Keratinocyte (primary cell): ENCODE measurements at regions not wholly inside any gene's neighbourhood (a gene's known extent, or its start where the extent isn't known, plus 50 kb on each side); places are given as distances from the start of the nearest gene placed in this dataset.

Experiments used
- CTCF ChIP-seq, 3 experiments: IDR thresholded peaks in 1 of 3; conservative IDR thresholded peaks in 1 of 3; optimal IDR thresholded peaks in 1 of 3; 2 replicates in 2 of 3; 3 replicates in 1 of 3; pipeline versions ENCODE3 to v1.5.1; 2011; ENCODE audit warnings: low read length in 3 of 3, mild to moderate bottlenecking in 3 of 3, moderate library complexity in 2 of 3, control low read depth in 1 of 3, inconsistent platforms in 1 of 3; ENCODE audit not compliant: insufficient read depth in 2 of 3; ENCODE audit errors: extremely low read depth in 1 of 3
- EZH2 ChIP-seq: IDR thresholded peaks from one replicate; pipeline ENCODE4 v1.6.1; 2012; ENCODE audit warnings: inconsistent platforms, mild to moderate bottlenecking, low read length, moderate library complexity

GRCh38 chr2:144595279-144595678, 75.4 kb upstream of the ZEB2 start:
- TF ChIP-seq CTCF (optimal IDR thresholded peaks at IDR 0.05 in 1 of 3, IDR thresholded peaks at IDR 0.05 in 1 of 3, conservative IDR thresholded peaks at IDR 0.05 in 1 of 3; ENCODE audit: extremely low read depth in 1 of 3, insufficient read depth in 2 of 3, low read length in 3 of 3), result no peak
- TF ChIP-seq EZH2, result no peak
